ENCODE measurements at regions not wholly inside any gene's neighbourhood (a gene's known extent, or its start where the extent isn't known, plus 50 kb on each side); places are given as distances from the start of the nearest gene placed in this dataset.

DNA sequence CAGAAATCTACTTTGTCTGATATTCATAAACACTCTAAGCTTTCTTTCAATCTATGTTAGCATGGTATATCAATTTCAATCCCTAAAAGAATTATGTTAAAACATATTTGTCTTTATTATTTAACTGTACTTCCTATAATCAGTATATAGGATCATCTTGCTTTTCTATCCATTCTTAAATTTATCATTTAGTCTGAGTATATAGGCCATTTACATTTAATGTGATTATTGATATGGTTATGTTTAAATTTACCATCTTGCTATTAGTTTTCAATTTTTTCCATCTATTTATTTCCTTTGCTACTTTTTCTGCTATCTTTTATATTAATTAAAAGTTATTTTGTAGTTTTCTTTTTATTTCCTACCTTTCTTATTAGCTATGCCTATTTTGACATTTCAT lies 174.8 kb upstream of the MBNL1 start:
- TF ChIP-seq, protein P1, sequence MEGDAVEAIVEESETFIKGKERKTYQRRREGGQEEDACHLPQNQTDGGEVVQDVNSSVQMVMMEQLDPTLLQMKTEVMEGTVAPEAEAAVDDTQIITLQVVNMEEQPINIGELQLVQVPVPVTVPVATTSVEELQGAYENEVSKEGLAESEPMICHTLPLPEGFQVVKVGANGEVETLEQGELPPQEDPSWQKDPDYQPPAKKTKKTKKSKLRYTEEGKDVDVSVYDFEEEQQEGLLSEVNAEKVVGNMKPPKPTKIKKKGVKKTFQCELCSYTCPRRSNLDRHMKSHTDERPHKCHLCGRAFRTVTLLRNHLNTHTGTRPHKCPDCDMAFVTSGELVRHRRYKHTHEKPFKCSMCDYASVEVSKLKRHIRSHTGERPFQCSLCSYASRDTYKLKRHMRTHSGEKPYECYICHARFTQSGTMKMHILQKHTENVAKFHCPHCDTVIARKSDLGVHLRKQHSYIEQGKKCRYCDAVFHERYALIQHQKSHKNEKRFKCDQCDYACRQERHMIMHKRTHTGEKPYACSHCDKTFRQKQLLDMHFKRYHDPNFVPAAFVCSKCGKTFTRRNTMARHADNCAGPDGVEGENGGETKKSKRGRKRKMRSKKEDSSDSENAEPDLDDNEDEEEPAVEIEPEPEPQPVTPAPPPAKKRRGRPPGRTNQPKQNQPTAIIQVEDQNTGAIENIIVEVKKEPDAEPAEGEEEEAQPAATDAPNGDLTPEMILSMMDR (IDR thresholded peaks at IDR 0.05): no peak
- no peak for TF ChIP-seq POLR2AphosphoS5 (IDR thresholded peaks at IDR 0.05)
- TF ChIP-seq POLR2A (IDR thresholded peaks at IDR 0.05): no peak
